IPS-18a (cell line): ENCODE measurements at regions not wholly inside any gene's neighbourhood (a gene's known extent, or its start where the extent isn't known, plus 50 kb on each side); places are given as distances from the start of the nearest gene placed in this dataset.

Source experiments
- H3K27ac ChIP-seq: one replicate; pipeline ENCODE4 v1.5.1; 2013; ENCODE audit warnings: low read length
- H3K27me3 ChIP-seq: one replicate; pipeline ENCODE4 v1.6.1; 2013; ENCODE audit warnings: mild to moderate bottlenecking, low read length; ENCODE audit not compliant: control insufficient read depth, insufficient read depth
- H3K36me3 ChIP-seq: one replicate; pipeline ENCODE4 v1.6.1; 2013; ENCODE audit warnings: low read depth, low read length; ENCODE audit not compliant: control insufficient read depth
- H3K4me1 ChIP-seq: one replicate; pipeline ENCODE4 v1.6.1; 2013; ENCODE audit warnings: low read depth, low read length; ENCODE audit not compliant: control insufficient read depth
- H3K4me3 ChIP-seq: one replicate; pipeline ENCODE4 v1.5.1; 2013; ENCODE audit warnings: low read length
- H3K9ac ChIP-seq: one replicate; pipeline ENCODE4 v1.6.1; 2013; ENCODE audit warnings: mild to moderate bottlenecking, low read length, moderate library complexity
- H3K9me3 ChIP-seq: one replicate; pipeline ENCODE4 v1.6.1; 2013; ENCODE audit warnings: low read depth, low read length; ENCODE audit not compliant: control insufficient read depth

GRCh38 chrX:39212456-39212855, 411.2 kb downstream of the MID1IP1 start:
- Histone ChIP-seq H3K4me1 (no peaks in the 10 kb centered on the region), H3K27me3 (no peaks in the 10 kb centered on the region), H3K36me3 (no peaks in the 10 kb centered on the region), H3K9ac (no peak overlapping the region), H3K9me3 (peaks cover 13% of the 10 kb centered on the region), H3K4me3 (no peak overlapping the region), H3K27ac (no peak overlapping the region)

GRCh38 chrX:39214387-39215126, 413.3 kb downstream of the MID1IP1 start:
- no peaks in the 10 kb centered on the region for H3K27me3 ChIP-seq
- no peak overlapping the region for H3K27ac ChIP-seq
- H3K4me3 ChIP-seq = no peak overlapping the region
- no peaks in the 10 kb centered on the region for H3K4me1 ChIP-seq
- H3K9me3 ChIP-seq = peaks cover 8% of the 10 kb centered on the region
- H3K36me3 ChIP-seq = no peaks in the 10 kb centered on the region
- no peak overlapping the region for H3K9ac ChIP-seq

GRCh38 chrX:39220952-39221351, 419.7 kb downstream of the MID1IP1 start:
- Histone ChIP-seq H3K9ac (no peak overlapping the region), H3K36me3 (no peaks in the 10 kb centered on the region), H3K4me1 (no peaks in the 10 kb centered on the region), H3K27ac (no peak overlapping the region), H3K4me3 (no peak overlapping the region), H3K27me3 (no peaks in the 10 kb centered on the region), H3K9me3 (no peaks in the 10 kb centered on the region)

- no peaks in the 10 kb centered on the region for H3K9me3 ChIP-seq
- no peak overlapping the region for H3K9ac ChIP-seq
- no peak overlapping the region for H3K27ac ChIP-seq
- no peak overlapping the region for H3K4me3 ChIP-seq
- H3K27me3 ChIP-seq = no peaks in the 10 kb centered on the region
- no peaks in the 10 kb centered on the region for H3K4me1 ChIP-seq
- no peaks in the 10 kb centered on the region for H3K36me3 ChIP-seq
Observed at GRCh38 chrX:39222346-39223113, 421.3 kb downstream of the MID1IP1 start.

- Histone ChIP-seq H3K4me3 (no peak overlapping the region), H3K9ac (no peak overlapping the region), H3K27ac (no peak overlapping the region), H3K9me3 (peaks cover 5% of the 10 kb centered on the region), H3K27me3 (no peaks in the 10 kb centered on the region), H3K36me3 (no peaks in the 10 kb centered on the region), H3K4me1 (no peaks in the 10 kb centered on the region)
Observed at GRCh38 chrX:39226251-39226650, 425.0 kb downstream of the MID1IP1 start.

GRCh38 chrX:39227371-39227770, 426.1 kb downstream of the MID1IP1 start:
- no peaks in the 10 kb centered on the region for H3K36me3 ChIP-seq
- H3K4me1 ChIP-seq = no peaks in the 10 kb centered on the region
- no peak overlapping the region for H3K4me3 ChIP-seq
- no peak overlapping the region for H3K27ac ChIP-seq
- H3K9ac ChIP-seq = no peak overlapping the region
- no peaks in the 10 kb centered on the region for H3K27me3 ChIP-seq
- peaks cover 9% of the 10 kb centered on the region for H3K9me3 ChIP-seq

- no peaks in the 10 kb centered on the region for H3K4me1 ChIP-seq
- H3K9ac ChIP-seq = no peak overlapping the region
- peaks cover 18% of the 10 kb centered on the region for H3K9me3 ChIP-seq
- no peak overlapping the region for H3K27ac ChIP-seq
- H3K36me3 ChIP-seq = no peaks in the 10 kb centered on the region
- H3K4me3 ChIP-seq = no peak overlapping the region
- no peaks in the 10 kb centered on the region for H3K27me3 ChIP-seq
Observed at GRCh38 chrX:39238006-39238405, 436.7 kb downstream of the MID1IP1 start.

GRCh38 chrX:39242187-39242586, 440.9 kb downstream of the MID1IP1 start:
- H3K9ac ChIP-seq = no peak overlapping the region
- H3K27ac ChIP-seq = no peak overlapping the region
- H3K27me3 ChIP-seq = no peaks in the 10 kb centered on the region
- H3K4me3 ChIP-seq = no peak overlapping the region
- no peaks in the 10 kb centered on the region for H3K36me3 ChIP-seq
- H3K4me1 ChIP-seq = no peaks in the 10 kb centered on the region
- peaks cover 21% of the 10 kb centered on the region for H3K9me3 ChIP-seq

GRCh38 chrX:39244147-39244546, 442.9 kb downstream of the MID1IP1 start:
- Histone ChIP-seq H3K27me3 (no peaks in the 10 kb centered on the region), H3K4me1 (no peaks in the 10 kb centered on the region), H3K4me3 (no peak overlapping the region), H3K36me3 (no peaks in the 10 kb centered on the region), H3K9me3 (peaks cover 15% of the 10 kb centered on the region), H3K27ac (no peak overlapping the region), H3K9ac (no peak overlapping the region)

GRCh38 chrX:39245024-39245423, 443.8 kb downstream of the MID1IP1 start:
- H3K4me3 ChIP-seq = no peak overlapping the region
- H3K27me3 ChIP-seq = no peaks in the 10 kb centered on the region
- H3K27ac ChIP-seq = no peak overlapping the region

GRCh38 chrX:39247536-39247935, 446.3 kb downstream of the MID1IP1 start:
- H3K27ac ChIP-seq = no peak overlapping the region
- H3K9ac ChIP-seq = no peak overlapping the region
- no peaks in the 10 kb centered on the region for H3K36me3 ChIP-seq
- H3K9me3 ChIP-seq = peaks cover 10% of the 10 kb centered on the region
- no peaks in the 10 kb centered on the region for H3K27me3 ChIP-seq
- no peaks in the 10 kb centered on the region for H3K4me1 ChIP-seq
- no peak overlapping the region for H3K4me3 ChIP-seq

More at GRCh38 chrX:39245024-39245423, 443.8 kb downstream of the MID1IP1 start:
- Histone ChIP-seq H3K36me3 (no peaks in the 10 kb centered on the region), H3K9ac (no peak overlapping the region), H3K9me3 (peaks cover 10% of the 10 kb centered on the region), H3K4me1 (no peaks in the 10 kb centered on the region)

- Histone ChIP-seq H3K36me3 (no peaks in the 10 kb centered on the region), H3K27ac (no peak overlapping the region), H3K27me3 (no peaks in the 10 kb centered on the region), H3K9ac (no peak overlapping the region), H3K4me3 (no peak overlapping the region), H3K4me1 (no peaks in the 10 kb centered on the region), H3K9me3 (peaks cover 16% of the 10 kb centered on the region)
Observed at GRCh38 chrX:39248330-39248729, 447.1 kb downstream of the MID1IP1 start.
